ENCODE measurements at regions not wholly inside any gene's neighbourhood (a gene's known extent, or its start where the extent isn't known, plus 50 kb on each side); places are given as distances from the start of the nearest gene placed in this dataset.
"Not testable (repeated sequence)": the region's sequence is repeated elsewhere in the genome, so short reads cannot be mapped to it uniquely, and the experiment has no call there.

DNA sequence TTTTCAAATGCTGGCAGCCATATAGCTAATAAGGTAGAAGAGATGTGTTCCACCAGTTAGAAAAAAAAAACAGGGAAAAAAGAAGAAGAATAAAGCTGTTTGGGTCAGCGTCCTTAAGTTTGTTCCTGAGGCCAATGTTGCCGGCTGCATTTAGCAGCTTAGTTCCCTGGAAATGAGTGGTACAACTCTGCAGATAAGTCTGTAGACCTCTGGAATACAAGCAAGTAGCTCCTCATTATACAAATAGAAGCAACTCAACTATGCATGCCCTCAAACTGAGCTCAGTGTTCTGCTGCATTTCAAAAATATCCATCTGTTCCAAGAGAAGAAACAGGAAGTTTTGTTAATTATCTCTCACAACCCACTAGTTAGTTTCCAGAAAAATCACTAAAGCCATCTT lies 181.2 kb upstream of the PKN2 start:
- Histone ChIP-seq H3K9me3 (ENCODE audit: control insufficient read depth, low read length) (no peaks in the 10 kb centered on the region), H3K4me1 (ENCODE audit: control insufficient read depth, insufficient read depth, low read length) (no peaks in the 10 kb centered on the region), H3K36me3 (ENCODE audit: control insufficient read depth, insufficient read depth, low read length, severe bottlenecking) (no peaks in the 10 kb centered on the region), H3K9ac (ENCODE audit: low read length) (no peak overlapping the region), H3K4me3 (ENCODE audit: low read length) (no peak overlapping the region), H3K27me3 (replicated peaks; ENCODE audit: control insufficient read depth, insufficient read depth, low read length) (no peaks in the 10 kb centered on the region)
- DNase-seq (ENCODE audit: low read depth), result no peak

DNA sequence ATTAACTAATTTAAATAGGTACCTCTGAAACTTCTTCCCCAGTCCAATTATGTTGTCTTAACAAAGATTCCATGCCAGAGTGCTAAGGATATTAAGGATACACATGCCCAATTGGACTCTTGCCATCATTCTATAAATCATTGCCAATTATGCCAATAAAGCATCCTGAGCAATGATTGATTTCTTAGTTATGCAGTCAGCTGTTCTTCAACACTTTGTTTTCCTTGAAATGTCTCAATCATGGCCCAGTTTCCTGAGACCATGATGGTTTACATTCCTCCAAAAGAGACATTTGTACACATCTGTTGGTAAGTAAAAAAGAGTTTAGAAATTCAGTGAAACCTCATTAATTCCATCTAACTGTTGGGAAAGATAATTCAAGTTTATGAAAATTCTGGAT lies 180.4 kb upstream of the PKN2 start:
- H3K4me1 ChIP-seq (ENCODE audit: control insufficient read depth, insufficient read depth, low read length), result no peaks in the 10 kb centered on the region
- H3K9ac ChIP-seq (ENCODE audit: low read length), result no peak overlapping the region
- no peaks in the 10 kb centered on the region for H3K9me3 ChIP-seq (ENCODE audit: control insufficient read depth, low read length)

DNA sequence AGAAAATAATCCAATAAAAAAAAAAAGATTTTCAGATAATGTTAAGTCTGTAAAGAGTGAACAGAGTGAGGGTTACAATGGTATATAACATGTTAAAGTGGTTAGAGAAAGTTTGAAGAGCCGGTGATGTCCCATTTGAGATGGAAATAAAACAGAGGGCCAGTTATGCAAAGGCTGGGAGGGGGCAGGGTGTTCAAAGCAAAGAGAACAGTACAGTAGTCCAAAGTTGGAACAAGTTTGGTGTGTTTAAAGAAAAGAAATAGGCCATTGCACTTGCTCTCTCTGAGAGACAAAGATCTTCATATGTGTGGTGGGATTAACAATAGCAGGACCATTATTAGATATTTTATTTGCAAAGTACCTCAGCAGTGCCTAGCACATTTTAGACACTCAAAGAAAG lies 179.5 kb upstream of the PKN2 start:
- Histone ChIP-seq H3K4me1 (ENCODE audit: control insufficient read depth, insufficient read depth, low read length) (peaks cover 4% of the 10 kb centered on the region), H3K9me3 (ENCODE audit: control insufficient read depth, low read length) (no peaks in the 10 kb centered on the region), H3K27me3 (replicated peaks; ENCODE audit: control insufficient read depth, insufficient read depth, low read length) (no peaks in the 10 kb centered on the region), H3K9ac (ENCODE audit: low read length) (no peak overlapping the region), H3K4me3 (ENCODE audit: low read length) (no peak overlapping the region), H3K36me3 (ENCODE audit: control insufficient read depth, insufficient read depth, low read length, severe bottlenecking) (no peaks in the 10 kb centered on the region)
- DNase-seq (ENCODE audit: low read depth), result no peak

More for the DNA sequence above, 180.4 kb upstream of the PKN2 start:
- DNase-seq (ENCODE audit: low read depth), result no peak
- Histone ChIP-seq H3K36me3 (ENCODE audit: control insufficient read depth, insufficient read depth, low read length, severe bottlenecking) (no peaks in the 10 kb centered on the region), H3K27me3 (replicated peaks; ENCODE audit: control insufficient read depth, insufficient read depth, low read length) (no peaks in the 10 kb centered on the region), H3K4me3 (ENCODE audit: low read length) (no peak overlapping the region)

DNA sequence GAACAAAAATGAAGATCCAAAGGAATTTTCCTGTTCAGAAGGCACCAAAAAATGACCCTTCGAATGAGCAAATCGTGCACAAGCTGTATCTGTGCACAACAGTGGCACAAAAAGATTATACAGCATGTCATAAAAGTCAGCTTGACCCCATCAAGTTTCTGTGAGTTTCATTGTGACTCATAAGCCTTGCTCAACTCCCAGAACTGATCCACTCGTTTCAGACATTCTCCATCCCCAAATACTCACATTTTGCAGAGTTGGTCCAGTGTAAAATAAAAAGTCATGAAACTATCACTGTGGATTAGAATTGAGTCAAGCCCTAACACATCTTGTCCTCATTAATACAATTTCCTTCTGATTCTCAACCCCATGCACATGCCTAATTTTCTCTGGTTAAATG lies 174.7 kb upstream of the PKN2 start:
- H3K4me1 ChIP-seq (ENCODE audit: control insufficient read depth, insufficient read depth, low read length), result peaks cover 4% of the 10 kb centered on the region
- H3K4me3 ChIP-seq (ENCODE audit: low read length), result no peak overlapping the region
- H3K27me3 ChIP-seq (replicated peaks; ENCODE audit: control insufficient read depth, insufficient read depth, low read length), result no peaks in the 10 kb centered on the region
- no peak overlapping the region for H3K9ac ChIP-seq (ENCODE audit: low read length)
- no peaks in the 10 kb centered on the region for H3K9me3 ChIP-seq (ENCODE audit: control insufficient read depth, low read length)
- H3K36me3 ChIP-seq (ENCODE audit: control insufficient read depth, insufficient read depth, low read length, severe bottlenecking), result no peaks in the 10 kb centered on the region
- DNase-seq (ENCODE audit: low read depth), result peak; percentile 4

DNA sequence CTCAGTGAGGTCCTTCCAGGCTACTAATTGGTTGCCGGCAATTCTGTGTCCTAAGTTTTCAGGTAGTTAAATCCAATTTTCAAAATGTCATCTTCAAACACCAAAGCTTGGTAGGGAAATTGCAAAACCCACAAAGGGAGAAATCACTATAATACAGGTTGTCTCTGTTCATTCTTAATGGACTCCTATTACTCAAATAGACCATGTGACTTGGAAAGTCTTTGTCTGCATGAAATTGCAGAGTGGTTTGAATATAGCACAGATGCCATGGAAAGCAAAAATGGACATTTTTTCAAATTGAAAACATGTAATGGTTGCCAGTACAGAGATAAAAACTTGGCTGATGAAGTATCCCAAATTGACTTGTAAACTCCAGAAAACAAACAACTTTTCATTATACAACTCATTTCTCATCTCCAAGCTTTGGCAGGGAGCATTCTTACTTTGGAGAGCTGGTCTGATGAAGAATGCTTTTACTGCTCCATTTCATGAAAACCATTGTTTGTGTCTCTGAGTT lies 169.5 kb upstream of the PKN2 start:
- no peaks in the 10 kb centered on the region for H3K27me3 ChIP-seq (replicated peaks; ENCODE audit: control insufficient read depth, insufficient read depth, low read length)
- no peak for DNase-seq (ENCODE audit: low read depth)
- H3K36me3 ChIP-seq (ENCODE audit: control insufficient read depth, insufficient read depth, low read length, severe bottlenecking), result no peaks in the 10 kb centered on the region
- H3K4me3 ChIP-seq (ENCODE audit: low read length), result no peak overlapping the region
- H3K4me1 ChIP-seq (ENCODE audit: control insufficient read depth, insufficient read depth, low read length), result no peaks in the 10 kb centered on the region
- no peak overlapping the region for H3K9ac ChIP-seq (ENCODE audit: low read length)
- H3K9me3 ChIP-seq (ENCODE audit: control insufficient read depth, low read length), result no peaks in the 10 kb centered on the region

DNA sequence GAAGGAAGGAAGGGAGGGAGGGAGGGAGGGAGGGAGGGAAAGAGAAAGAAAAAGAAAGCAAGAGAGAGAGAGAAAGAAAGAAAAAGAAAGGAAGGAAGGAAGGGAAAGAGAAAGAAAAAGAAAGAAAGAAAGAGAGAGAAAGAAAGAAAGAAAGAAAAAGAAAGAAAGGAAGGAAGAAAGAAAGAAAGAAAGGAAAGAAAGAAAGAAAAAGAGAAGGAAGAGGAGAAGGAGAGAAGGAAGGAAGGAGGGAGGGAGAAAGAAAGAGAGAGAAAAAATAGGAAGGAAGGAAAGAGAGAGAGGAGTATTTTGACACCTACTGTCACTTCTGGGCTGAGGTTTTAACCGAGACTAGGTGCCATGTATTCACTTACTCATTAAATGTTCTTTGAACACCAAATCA lies 166.6 kb upstream of the PKN2 start:
- H3K36me3 ChIP-seq (ENCODE audit: control insufficient read depth, insufficient read depth, low read length, severe bottlenecking); DNase-seq (ENCODE audit: low read depth); H3K4me3 ChIP-seq (ENCODE audit: low read length); H3K27me3 ChIP-seq (replicated peaks; ENCODE audit: control insufficient read depth, insufficient read depth, low read length); H3K9me3 ChIP-seq (ENCODE audit: control insufficient read depth, low read length); H3K9ac ChIP-seq (ENCODE audit: low read length); H3K4me1 ChIP-seq (ENCODE audit: control insufficient read depth, insufficient read depth, low read length): not testable (repeated sequence)

DNA sequence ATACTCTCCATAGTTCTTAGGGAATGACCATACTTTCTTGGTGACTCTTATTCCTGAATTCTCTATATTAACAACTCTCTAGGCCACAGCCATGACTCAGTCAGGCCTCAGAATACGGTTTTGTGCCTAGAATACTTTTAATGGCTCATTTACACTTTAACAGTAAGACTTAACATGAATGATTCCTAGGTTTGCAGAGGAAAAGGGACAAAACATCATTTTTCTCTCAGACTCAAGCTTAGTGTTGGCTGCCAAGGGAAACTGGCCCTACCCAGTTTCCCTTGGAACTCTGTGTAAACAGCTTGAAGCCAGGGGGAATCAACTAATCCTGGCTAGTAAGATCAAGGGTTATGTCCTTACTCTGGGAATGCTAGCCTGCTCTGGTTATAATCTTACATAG lies 164.9 kb upstream of the PKN2 start:
- H3K4me1 ChIP-seq (ENCODE audit: control insufficient read depth, insufficient read depth, low read length), result no peaks in the 10 kb centered on the region
- H3K4me3 ChIP-seq (ENCODE audit: low read length), result no peak overlapping the region
- no peak for DNase-seq (ENCODE audit: low read depth)
- H3K9me3 ChIP-seq (ENCODE audit: control insufficient read depth, low read length), result no peaks in the 10 kb centered on the region
- no peak overlapping the region for H3K9ac ChIP-seq (ENCODE audit: low read length)
- H3K27me3 ChIP-seq (replicated peaks; ENCODE audit: control insufficient read depth, insufficient read depth, low read length), result no peaks in the 10 kb centered on the region
- H3K36me3 ChIP-seq (ENCODE audit: control insufficient read depth, insufficient read depth, low read length, severe bottlenecking), result no peaks in the 10 kb centered on the region

DNA sequence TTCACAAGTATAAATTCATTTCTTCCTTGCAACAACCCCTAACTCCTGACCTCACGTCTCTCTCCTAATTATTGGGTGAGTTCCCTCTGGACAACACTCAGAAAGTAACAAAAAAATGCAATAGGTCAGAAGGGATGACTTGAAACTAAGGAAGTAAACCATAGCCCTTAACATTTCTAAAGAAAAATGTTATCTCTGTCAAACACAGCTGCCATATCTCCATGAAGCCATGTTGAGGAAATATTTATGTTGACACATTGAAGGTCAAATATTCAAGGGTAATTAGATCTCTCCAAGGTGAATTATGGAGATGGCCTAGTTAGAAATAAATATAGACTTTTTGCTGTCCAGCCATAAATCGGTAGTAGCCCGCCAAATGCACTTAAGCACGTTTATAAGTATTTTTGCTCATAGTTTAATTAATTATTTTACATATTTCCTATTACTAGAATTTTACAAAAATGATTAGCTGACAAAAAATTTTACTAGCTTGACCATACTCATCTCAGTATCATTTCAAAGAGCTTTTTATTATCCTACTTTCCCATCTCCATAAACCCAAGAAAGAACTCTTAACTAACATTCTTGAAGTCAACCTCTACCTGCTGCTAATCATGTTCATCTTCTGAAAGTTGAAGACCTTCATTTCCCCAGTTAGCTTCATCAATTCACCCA lies 160.1 kb upstream of the PKN2 start:
- Histone ChIP-seq H3K4me1 (ENCODE audit: control insufficient read depth, insufficient read depth, low read length) (no peaks in the 10 kb centered on the region), H3K27me3 (replicated peaks; ENCODE audit: control insufficient read depth, insufficient read depth, low read length) (no peaks in the 10 kb centered on the region), H3K9ac (ENCODE audit: low read length) (no peak overlapping the region), H3K36me3 (ENCODE audit: control insufficient read depth, insufficient read depth, low read length, severe bottlenecking) (no peaks in the 10 kb centered on the region), H3K9me3 (ENCODE audit: control insufficient read depth, low read length) (no peaks in the 10 kb centered on the region), H3K4me3 (ENCODE audit: low read length) (no peak overlapping the region)
- DNase-seq (ENCODE audit: low read depth), result no peak

DNA sequence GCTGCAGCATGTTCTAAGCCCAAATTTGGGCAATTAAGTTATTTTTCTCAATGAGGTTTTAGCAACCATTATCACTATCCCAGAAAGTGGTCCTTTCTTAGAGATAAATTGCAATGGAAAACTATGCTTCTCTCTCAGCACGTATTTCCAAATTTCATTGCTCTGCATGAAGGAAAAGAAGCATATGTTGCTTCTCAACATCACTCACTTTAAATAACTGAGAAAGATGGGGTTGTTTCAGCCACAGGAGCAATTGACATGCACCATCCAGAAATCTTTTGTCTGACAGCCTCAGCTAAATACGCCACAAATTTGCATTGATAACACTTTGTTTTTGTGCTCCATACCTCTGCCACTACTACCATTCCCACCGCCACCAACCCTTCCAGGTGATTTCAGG lies 157.6 kb upstream of the PKN2 start:
- Histone ChIP-seq H3K9ac (ENCODE audit: low read length) (no peak overlapping the region), H3K27me3 (replicated peaks; ENCODE audit: control insufficient read depth, insufficient read depth, low read length) (no peaks in the 10 kb centered on the region), H3K36me3 (ENCODE audit: control insufficient read depth, insufficient read depth, low read length, severe bottlenecking) (no peaks in the 10 kb centered on the region), H3K4me3 (ENCODE audit: low read length) (no peak overlapping the region), H3K9me3 (ENCODE audit: control insufficient read depth, low read length) (no peaks in the 10 kb centered on the region), H3K4me1 (ENCODE audit: control insufficient read depth, insufficient read depth, low read length) (no peaks in the 10 kb centered on the region)
- no peak for DNase-seq (ENCODE audit: low read depth)

DNA sequence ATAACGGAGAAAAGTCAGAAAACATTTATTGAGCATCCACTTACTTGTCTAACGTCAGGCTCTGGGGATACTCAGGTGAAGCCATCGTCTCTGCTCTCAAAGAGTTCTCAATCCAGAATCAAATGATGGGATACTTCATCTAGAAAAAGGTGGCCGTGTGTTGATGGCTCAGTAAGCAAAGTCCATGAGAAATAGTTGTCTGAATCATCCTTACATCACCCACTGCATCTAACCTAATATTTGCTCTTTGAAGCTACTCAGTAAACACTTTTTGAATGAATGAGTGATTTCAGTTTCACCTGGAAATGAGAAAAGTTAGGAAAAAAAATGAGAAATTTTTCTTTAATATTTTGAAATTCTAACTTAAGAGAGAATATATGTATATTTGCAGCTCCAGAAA lies 155.3 kb upstream of the PKN2 start:
- Histone ChIP-seq H3K4me3 (ENCODE audit: low read length) (no peak overlapping the region), H3K36me3 (ENCODE audit: control insufficient read depth, insufficient read depth, low read length, severe bottlenecking) (no peaks in the 10 kb centered on the region), H3K9me3 (ENCODE audit: control insufficient read depth, low read length) (no peaks in the 10 kb centered on the region), H3K9ac (ENCODE audit: low read length) (no peak overlapping the region), H3K27me3 (replicated peaks; ENCODE audit: control insufficient read depth, insufficient read depth, low read length) (no peaks in the 10 kb centered on the region), H3K4me1 (ENCODE audit: control insufficient read depth, insufficient read depth, low read length) (no peaks in the 10 kb centered on the region)
- DNase-seq (ENCODE audit: low read depth), result no peak

DNA sequence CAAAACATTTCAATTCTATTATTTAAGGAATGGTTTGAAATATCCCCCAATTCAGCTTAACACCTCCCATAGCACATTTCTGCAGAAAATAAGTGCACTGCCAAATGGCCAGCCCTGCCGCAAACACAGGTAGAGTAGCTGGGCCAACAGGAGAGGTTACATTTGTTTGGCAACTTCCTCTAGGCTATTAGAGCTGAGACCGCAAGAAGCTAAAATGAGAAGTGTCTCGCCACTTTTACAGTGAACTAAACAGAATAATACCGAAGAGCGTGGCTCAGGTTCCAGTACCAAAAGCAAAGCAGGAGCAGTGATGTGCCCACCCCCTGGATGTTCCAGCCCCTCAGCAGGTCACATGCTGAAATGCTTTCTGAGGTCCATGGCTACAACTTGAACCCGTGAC lies 154.5 kb upstream of the PKN2 start:
- DNase-seq (ENCODE audit: low read depth), result no peak
- H3K4me1 ChIP-seq (ENCODE audit: control insufficient read depth, insufficient read depth, low read length), result no peaks in the 10 kb centered on the region
- no peaks in the 10 kb centered on the region for H3K27me3 ChIP-seq (replicated peaks; ENCODE audit: control insufficient read depth, insufficient read depth, low read length)
- H3K9me3 ChIP-seq (ENCODE audit: control insufficient read depth, low read length), result no peaks in the 10 kb centered on the region
- no peak overlapping the region for H3K4me3 ChIP-seq (ENCODE audit: low read length)
- H3K36me3 ChIP-seq (ENCODE audit: control insufficient read depth, insufficient read depth, low read length, severe bottlenecking), result no peaks in the 10 kb centered on the region
- H3K9ac ChIP-seq (ENCODE audit: low read length), result no peak overlapping the region

DNA sequence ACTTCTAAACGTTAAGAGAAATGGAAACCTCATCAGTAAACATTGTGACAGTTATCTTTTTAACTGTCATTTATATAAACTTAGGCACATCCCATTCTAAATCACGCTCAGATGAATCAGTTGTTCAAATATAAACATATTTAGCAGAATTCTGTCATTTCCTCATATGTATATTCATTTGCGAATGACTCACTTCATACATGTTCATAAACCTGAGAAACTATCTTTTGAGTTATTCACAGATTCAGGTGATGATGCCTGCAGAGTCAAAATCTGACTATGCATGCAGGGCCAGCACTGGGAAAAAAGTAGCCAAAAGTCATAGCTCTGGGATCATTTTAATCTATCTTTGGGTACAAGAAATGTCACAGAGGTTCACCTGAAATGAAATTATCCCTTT lies 153.8 kb upstream of the PKN2 start:
- H3K36me3 ChIP-seq (ENCODE audit: control insufficient read depth, insufficient read depth, low read length, severe bottlenecking), result no peaks in the 10 kb centered on the region
- H3K9me3 ChIP-seq (ENCODE audit: control insufficient read depth, low read length), result no peaks in the 10 kb centered on the region
- no peaks in the 10 kb centered on the region for H3K27me3 ChIP-seq (replicated peaks; ENCODE audit: control insufficient read depth, insufficient read depth, low read length)
- no peaks in the 10 kb centered on the region for H3K4me1 ChIP-seq (ENCODE audit: control insufficient read depth, insufficient read depth, low read length)
- no peak overlapping the region for H3K4me3 ChIP-seq (ENCODE audit: low read length)
- H3K9ac ChIP-seq (ENCODE audit: low read length), result no peak overlapping the region
- DNase-seq (ENCODE audit: low read depth), result no peak
